GM21576 (cell line): ENCODE measurements at regions not wholly inside any gene's neighbourhood (a gene's known extent, or its start where the extent isn't known, plus 50 kb on each side); places are given as distances from the start of the nearest gene placed in this dataset.

ENCODE experiments used
- ATAC-seq: cut with Tn5 transposase; IDR thresholded peaks from one replicate; pipeline ENCODE4 v1.9.1; 2021; ENCODE audit warnings: mild to moderate bottlenecking, moderate library complexity; ENCODE audit not compliant: unreplicated experiment

GRCh38 chr4:126267689-126268088 lies 952.9 kb downstream of the FAT4 start:
- ATAC-seq, result no peak

- ATAC-seq, result no peak
These were observed 953.4 kb downstream of the FAT4 start for GRCh38 chr4:126268106-126268505.

- ATAC-seq, result no peak
These were observed 954.4 kb downstream of the FAT4 start for GRCh38 chr4:126269106-126269505.

GRCh38 chr4:126271292-126271691 lies 956.5 kb downstream of the FAT4 start:
- no peak for ATAC-seq

- ATAC-seq, result no peak
These were observed 959.0 kb downstream of the FAT4 start for GRCh38 chr4:126273746-126274145.

GRCh38 chr4:126291886-126292285 lies 977.1 kb downstream of the FAT4 start:
- no peak for ATAC-seq

- ATAC-seq, result no peak
These were observed 983.5 kb downstream of the FAT4 start for GRCh38 chr4:126298271-126298670.

- no peak for ATAC-seq
These were observed 991.6 kb downstream of the FAT4 start for GRCh38 chr4:126306152-126306869.

- no peak for ATAC-seq
These were observed 1003.6 kb downstream of the FAT4 start for GRCh38 chr4:126318376-126318775.

- no peak for ATAC-seq
These were observed 1014.2 kb downstream of the FAT4 start for GRCh38 chr4:126328914-126329313.

- no peak for ATAC-seq
These were observed 1023.8 kb downstream of the FAT4 start for GRCh38 chr4:126338548-126338947.

- no peak for ATAC-seq
These were observed 1027.2 kb downstream of the FAT4 start for GRCh38 chr4:126341927-126342326.

GRCh38 chr4:126344472-126344871 lies 1029.7 kb downstream of the FAT4 start:
- ATAC-seq, result no peak

- ATAC-seq, result no peak
These were observed 1031.9 kb downstream of the FAT4 start for GRCh38 chr4:126346654-126347053.

- ATAC-seq, result no peak
These were observed 1040.0 kb downstream of the FAT4 start for GRCh38 chr4:126354784-126355183.

GRCh38 chr4:126358041-126358440 lies 1043.3 kb downstream of the FAT4 start:
- no peak for ATAC-seq

- no peak for ATAC-seq
These were observed 1046.5 kb downstream of the FAT4 start for GRCh38 chr4:126361287-126361686.

- no peak for ATAC-seq
These were observed 1049.7 kb downstream of the FAT4 start for GRCh38 chr4:126364311-126364911.

GRCh38 chr4:126369076-126369475 lies 1054.3 kb downstream of the FAT4 start:
- no peak for ATAC-seq

GRCh38 chr4:126372634-126373033 lies 1057.9 kb downstream of the FAT4 start:
- ATAC-seq, result no peak

GRCh38 chr4:126375462-126376054 lies 1060.8 kb downstream of the FAT4 start:
- ATAC-seq, result no peak

GRCh38 chr4:126385954-126386353 lies 1071.2 kb downstream of the FAT4 start:
- no peak for ATAC-seq
